ENCODE measurements at regions not wholly inside any gene's neighbourhood (a gene's known extent, or its start where the extent isn't known, plus 50 kb on each side); places are given as distances from the start of the nearest gene placed in this dataset.

DNA sequence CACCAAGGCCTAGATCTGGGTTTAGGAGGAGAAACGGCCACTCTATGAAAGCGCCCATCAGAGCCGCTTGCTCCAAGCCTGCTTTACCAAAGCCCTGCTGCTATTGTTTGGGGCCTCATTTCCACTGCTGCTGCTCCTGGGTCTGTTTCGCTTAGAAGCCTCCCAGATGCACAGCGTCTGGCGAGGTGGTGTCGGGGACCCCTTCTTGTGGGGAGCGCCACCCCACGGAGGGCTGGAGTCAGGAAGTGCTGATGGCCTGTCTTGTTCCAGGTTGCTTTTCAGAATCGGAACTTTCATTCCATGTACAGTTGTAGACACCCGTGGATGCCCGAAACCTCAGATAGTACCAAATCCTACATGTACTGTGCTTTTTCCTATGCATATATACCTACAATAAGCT lies 204.9 kb upstream of the TWIST2 start:
- peaks cover 5% of the 10 kb centered on the region for H3K4me1 Mint-ChIP-seq (ENCODE audit: unreplicated experiment)
- DNase-seq (ENCODE audit: low spot score) = no peak
- no peak overlapping the region for H3K27ac Mint-ChIP-seq (ENCODE audit: unreplicated experiment)
- H3K36me3 Mint-ChIP-seq (ENCODE audit: low read depth, unreplicated experiment) = no peaks in the 10 kb centered on the region
- H3K27me3 Mint-ChIP-seq (ENCODE audit: unreplicated experiment) = peaks cover 4% of the 10 kb centered on the region
- no peak overlapping the region for H3K4me3 Mint-ChIP-seq (ENCODE audit: unreplicated experiment)
- TF ChIP-seq, protein P1, sequence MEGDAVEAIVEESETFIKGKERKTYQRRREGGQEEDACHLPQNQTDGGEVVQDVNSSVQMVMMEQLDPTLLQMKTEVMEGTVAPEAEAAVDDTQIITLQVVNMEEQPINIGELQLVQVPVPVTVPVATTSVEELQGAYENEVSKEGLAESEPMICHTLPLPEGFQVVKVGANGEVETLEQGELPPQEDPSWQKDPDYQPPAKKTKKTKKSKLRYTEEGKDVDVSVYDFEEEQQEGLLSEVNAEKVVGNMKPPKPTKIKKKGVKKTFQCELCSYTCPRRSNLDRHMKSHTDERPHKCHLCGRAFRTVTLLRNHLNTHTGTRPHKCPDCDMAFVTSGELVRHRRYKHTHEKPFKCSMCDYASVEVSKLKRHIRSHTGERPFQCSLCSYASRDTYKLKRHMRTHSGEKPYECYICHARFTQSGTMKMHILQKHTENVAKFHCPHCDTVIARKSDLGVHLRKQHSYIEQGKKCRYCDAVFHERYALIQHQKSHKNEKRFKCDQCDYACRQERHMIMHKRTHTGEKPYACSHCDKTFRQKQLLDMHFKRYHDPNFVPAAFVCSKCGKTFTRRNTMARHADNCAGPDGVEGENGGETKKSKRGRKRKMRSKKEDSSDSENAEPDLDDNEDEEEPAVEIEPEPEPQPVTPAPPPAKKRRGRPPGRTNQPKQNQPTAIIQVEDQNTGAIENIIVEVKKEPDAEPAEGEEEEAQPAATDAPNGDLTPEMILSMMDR (IDR thresholded peaks at IDR 0.05; ENCODE audit: unreplicated experiment) = no peak
- no peaks in the 10 kb centered on the region for H3K9me3 Mint-ChIP-seq (ENCODE audit: unreplicated experiment)

DNA sequence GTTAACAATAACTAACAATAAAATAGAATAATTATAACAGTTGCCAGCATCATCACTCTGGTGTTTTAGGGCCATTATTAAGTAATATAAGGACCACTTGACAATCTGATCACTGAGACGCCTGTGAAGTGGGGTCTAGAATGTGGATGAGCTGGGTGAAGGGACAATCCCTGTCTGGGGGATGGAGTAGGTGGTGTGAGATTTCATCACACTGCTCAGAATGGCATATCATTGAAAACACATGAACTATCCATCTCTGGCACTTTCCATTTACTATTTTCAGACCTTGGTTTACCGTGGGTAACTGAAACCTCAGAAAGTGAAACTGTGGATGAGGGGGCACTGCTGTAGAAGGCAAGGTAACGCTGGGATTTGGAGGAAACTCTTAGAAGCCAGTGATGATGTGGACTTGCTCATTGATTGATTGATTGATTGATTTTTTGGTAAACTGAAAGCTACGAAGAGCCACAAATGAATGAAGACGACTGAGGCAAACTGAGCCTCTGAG lies 204.4 kb upstream of the TWIST2 start:
- DNase-seq (ENCODE audit: low spot score) = no peak
- H3K27ac Mint-ChIP-seq (ENCODE audit: unreplicated experiment) = no peak overlapping the region
- peaks cover 4% of the 10 kb centered on the region for H3K27me3 Mint-ChIP-seq (ENCODE audit: unreplicated experiment)
- peaks cover 5% of the 10 kb centered on the region for H3K4me1 Mint-ChIP-seq (ENCODE audit: unreplicated experiment)
- no peaks in the 10 kb centered on the region for H3K36me3 Mint-ChIP-seq (ENCODE audit: low read depth, unreplicated experiment)
- TF ChIP-seq, protein P1 (IDR thresholded peaks at IDR 0.05; ENCODE audit: unreplicated experiment) = no peak
- H3K9me3 Mint-ChIP-seq (ENCODE audit: unreplicated experiment) = no peaks in the 10 kb centered on the region
- H3K4me3 Mint-ChIP-seq (ENCODE audit: unreplicated experiment) = no peak overlapping the region

DNA sequence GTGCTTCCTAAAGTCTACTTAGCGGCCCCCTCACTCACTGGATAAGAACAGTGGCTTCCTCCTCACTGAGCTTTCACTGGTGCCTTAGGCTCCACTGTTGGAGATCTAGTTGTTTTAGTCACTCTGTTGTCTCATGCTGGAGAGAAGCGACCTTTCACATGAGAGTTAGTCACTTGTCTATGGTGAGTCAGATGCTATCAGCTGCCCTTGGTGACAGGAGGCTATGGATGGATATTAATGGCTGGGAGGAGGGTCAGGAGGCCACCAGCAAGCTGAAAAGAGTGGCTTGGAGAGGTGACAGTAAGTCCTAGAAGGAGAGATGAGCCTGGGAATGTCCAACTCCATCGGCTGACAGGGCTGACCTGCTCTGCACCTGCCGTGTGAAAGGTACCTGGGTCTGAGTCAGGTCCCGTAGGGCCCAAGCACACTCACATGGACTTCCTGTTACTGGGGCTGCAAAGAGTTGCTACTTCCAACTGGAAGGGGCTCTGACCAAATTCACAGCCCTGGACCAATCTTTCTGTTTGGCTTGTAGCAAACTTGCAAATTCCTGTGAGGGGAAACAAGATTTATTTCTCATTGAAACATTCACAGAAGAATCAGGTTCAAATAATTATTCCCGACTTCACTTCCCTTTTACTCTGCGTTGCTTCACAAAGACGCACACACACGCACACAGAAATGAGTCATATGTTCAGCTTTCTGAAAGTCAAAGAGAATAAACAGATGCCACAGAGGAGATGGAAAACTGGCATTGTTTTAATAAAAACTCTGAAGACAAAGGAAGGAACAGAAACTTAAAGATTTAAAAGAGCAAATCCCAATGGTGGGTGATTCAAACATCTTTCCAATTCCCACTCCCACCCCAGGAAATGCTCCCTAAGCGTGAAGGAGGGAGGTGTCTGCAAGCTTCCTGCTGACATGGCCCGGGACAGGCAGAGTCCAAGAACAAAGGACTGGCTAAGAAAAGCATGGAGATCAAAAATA lies 203.5 kb upstream of the TWIST2 start:
- no peak for DNase-seq (ENCODE audit: low spot score)
- TF ChIP-seq, protein P1 (IDR thresholded peaks at IDR 0.05; ENCODE audit: unreplicated experiment) = no peak

DNA sequence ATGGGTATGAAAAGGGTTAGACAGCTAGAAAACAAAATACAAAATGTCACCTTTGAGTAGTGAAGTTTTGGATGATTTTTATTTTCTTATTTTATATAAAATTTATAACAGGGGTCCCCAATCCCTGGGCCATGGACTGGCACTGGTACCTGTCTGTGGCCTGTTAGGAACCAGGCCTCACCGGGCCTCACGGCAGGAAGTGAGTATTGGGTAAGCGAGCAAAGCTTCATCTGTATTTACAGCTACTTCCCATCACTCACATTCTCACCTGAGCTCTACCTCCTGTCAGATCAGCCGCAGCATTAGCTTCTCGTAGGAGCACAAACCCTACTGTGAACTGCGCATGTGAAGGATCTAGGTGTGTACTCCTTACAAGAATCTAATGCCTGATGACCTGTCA lies 202.8 kb upstream of the TWIST2 start:
- H3K27me3 Mint-ChIP-seq (ENCODE audit: unreplicated experiment) = peaks cover 2% of the 10 kb centered on the region
- no peaks in the 10 kb centered on the region for H3K9me3 Mint-ChIP-seq (ENCODE audit: unreplicated experiment)
- no peak overlapping the region for H3K4me3 Mint-ChIP-seq (ENCODE audit: unreplicated experiment)
- TF ChIP-seq, protein P1 (IDR thresholded peaks at IDR 0.05; ENCODE audit: unreplicated experiment) = no peak
- peaks cover 5% of the 10 kb centered on the region for H3K4me1 Mint-ChIP-seq (ENCODE audit: unreplicated experiment)
- no peak for DNase-seq (ENCODE audit: low spot score)
- no peak overlapping the region for H3K27ac Mint-ChIP-seq (ENCODE audit: unreplicated experiment)
- H3K36me3 Mint-ChIP-seq (ENCODE audit: low read depth, unreplicated experiment) = no peaks in the 10 kb centered on the region

More for the DNA sequence above, 203.5 kb upstream of the TWIST2 start:
- Mint-ChIP-seq H3K9me3 (ENCODE audit: unreplicated experiment) (no peaks in the 10 kb centered on the region), H3K27me3 (ENCODE audit: unreplicated experiment) (peaks cover 2% of the 10 kb centered on the region), H3K4me3 (ENCODE audit: unreplicated experiment) (no peak overlapping the region), H3K27ac (ENCODE audit: unreplicated experiment) (no peak overlapping the region), H3K4me1 (ENCODE audit: unreplicated experiment) (peaks cover 5% of the 10 kb centered on the region), H3K36me3 (ENCODE audit: low read depth, unreplicated experiment) (no peaks in the 10 kb centered on the region)

DNA sequence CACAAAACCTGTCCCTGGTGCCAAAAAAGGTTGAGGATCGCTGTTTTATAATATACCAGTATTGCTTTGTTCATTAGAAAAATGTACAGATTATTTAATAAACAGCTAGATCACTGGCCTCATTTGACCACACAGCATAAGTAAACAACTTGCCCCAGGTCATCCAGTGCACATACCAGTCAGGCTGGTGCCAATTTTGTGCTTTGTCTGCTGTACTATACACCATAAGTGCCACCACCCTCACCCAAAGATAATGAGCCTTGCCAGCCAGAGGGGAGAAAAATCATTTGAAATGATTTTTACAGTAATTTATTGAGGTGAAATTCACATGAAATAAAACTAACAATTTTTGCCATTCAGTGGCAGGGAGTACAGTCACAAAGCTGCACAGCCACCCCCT lies 202.2 kb upstream of the TWIST2 start:
- no peak for DNase-seq (ENCODE audit: low spot score)
- TF ChIP-seq, protein P1 (IDR thresholded peaks at IDR 0.05; ENCODE audit: unreplicated experiment) = no peak
- no peaks in the 10 kb centered on the region for H3K9me3 Mint-ChIP-seq (ENCODE audit: unreplicated experiment)
- H3K27me3 Mint-ChIP-seq (ENCODE audit: unreplicated experiment) = peaks cover 2% of the 10 kb centered on the region
- H3K4me1 Mint-ChIP-seq (ENCODE audit: unreplicated experiment) = peaks cover 5% of the 10 kb centered on the region
- no peak overlapping the region for H3K27ac Mint-ChIP-seq (ENCODE audit: unreplicated experiment)
- H3K36me3 Mint-ChIP-seq (ENCODE audit: low read depth, unreplicated experiment) = no peaks in the 10 kb centered on the region
- no peak overlapping the region for H3K4me3 Mint-ChIP-seq (ENCODE audit: unreplicated experiment)

Measured in endothelial cell (in vitro differentiated cells).